GM23338 (cell line): ENCODE measurements at regions not wholly inside any gene's neighbourhood (a gene's known extent, or its start where the extent isn't known, plus 50 kb on each side); places are given as distances from the start of the nearest gene placed in this dataset.

ENCODE experiments used
- ATAC-seq: fragments of 200-7000 bp; cut with Tn5 transposase; 3 replicates; pipeline ENCODE4 v1.9.1; 2020
- DNase-seq: peaks from one replicate; pipeline ENCODE4 v3.0.0-alpha.2; 2015; ENCODE audit warnings: low spot score
- H2AFZ ChIP-seq: fragments of 200-600 bp; sonication (generic); 2 replicates; pipeline ENCODE4 v1.8.0; 2016; ENCODE audit warnings: antibody characterized with exemption, mild to moderate bottlenecking, moderate library complexity
- H3F3A ChIP-seq: fragments of 200-600 bp; sonication (generic); replicated peaks from 2 replicates; pipeline ENCODE4 v1.8.0; 2017; ENCODE audit warnings: antibody characterized with exemption, mixed run types, low read depth
- H3K27ac ChIP-seq: fragments of 200-600 bp; sonication (generic); 2 replicates; pipeline ENCODE4 v1.6.1; 2016; ENCODE audit warnings: low read depth
- H3K27me3 ChIP-seq: fragments of 200-600 bp; sonication (generic); 2 replicates; pipeline ENCODE4 v1.8.0; 2016; ENCODE audit warnings: mild to moderate bottlenecking, mixed run types, moderate library complexity; ENCODE audit not compliant: insufficient read depth
- H3K36me3 ChIP-seq: fragments of 200-600 bp; sonication (generic); 2 replicates; pipeline ENCODE4 v1.8.0; 2016; ENCODE audit warnings: mild to moderate bottlenecking; ENCODE audit not compliant: insufficient read depth
- H3K4me1 ChIP-seq: fragments of 200-600 bp; sonication (generic); 2 replicates; pipeline ENCODE4 v1.8.0; 2016; ENCODE audit warnings: mild to moderate bottlenecking, moderate library complexity; ENCODE audit not compliant: insufficient read depth
- H3K4me2 ChIP-seq: fragments of 200-600 bp; sonication (generic); 2 replicates; pipeline ENCODE4 v1.7.1; 2017; ENCODE audit warnings: mixed run types
- H3K4me3 ChIP-seq: fragments of 200-600 bp; sonication (generic); 2 replicates; pipeline ENCODE4 v1.6.1; 2016; ENCODE audit warnings: mixed run types
- H3K79me2 ChIP-seq: fragments of 200-600 bp; sonication (generic); replicated peaks from 2 replicates; pipeline ENCODE4 v1.8.0; 2017; ENCODE audit warnings: mild to moderate bottlenecking; ENCODE audit not compliant: insufficient read depth
- H3K9me2 ChIP-seq: fragments of 200-600 bp; sonication (generic); 2 replicates; pipeline ENCODE4 v1.8.0; 2017; ENCODE audit not compliant: insufficient read depth
- H4K20me1 ChIP-seq: fragments of 200-600 bp; sonication (generic); replicated peaks from 2 replicates; pipeline ENCODE4 v1.8.0; 2017; ENCODE audit warnings: mild to moderate bottlenecking; ENCODE audit not compliant: insufficient read depth
- H3K27ac Mint-ChIP-seq: 2 replicates; pipeline ENCODE4 v1.8.0; 2020; ENCODE audit warnings: inconsistent platforms, mild to moderate bottlenecking, moderate library complexity, mixed read lengths
- H3K27me3 Mint-ChIP-seq: 3 replicates; pipeline ENCODE4 v1.8.0; 2022; ENCODE audit warnings: low read depth, mild to moderate bottlenecking, moderate library complexity, mixed read lengths, inconsistent platforms; ENCODE audit not compliant: insufficient read depth, poor library complexity
- H3K36me3 Mint-ChIP-seq: 3 replicates; pipeline ENCODE4 v1.8.0; 2021; ENCODE audit warnings: low read depth, mild to moderate bottlenecking, inconsistent platforms, moderate library complexity, mixed read lengths
- H3K4me1 Mint-ChIP-seq: 3 replicates; pipeline ENCODE4 v1.8.0; 2020; ENCODE audit warnings: mild to moderate bottlenecking, inconsistent platforms, mixed read lengths
- H3K4me3 Mint-ChIP-seq: 3 replicates; pipeline ENCODE4 v1.8.0; 2021; ENCODE audit warnings: moderate library complexity, mild to moderate bottlenecking, inconsistent platforms, mixed read lengths
- H3K9me3 Mint-ChIP-seq: 3 replicates; pipeline ENCODE4 v1.8.0; 2020; ENCODE audit warnings: moderate library complexity, mild to moderate bottlenecking, inconsistent platforms, mixed read lengths
- ETS1 ChIP-seq: IDR thresholded peaks from 2 replicates; pipeline ENCODE4 v1.6.1; 2016; ENCODE audit warnings: antibody characterized with exemption
- REST ChIP-seq: IDR thresholded peaks from one replicate; pipeline ENCODE4 v1.6.1; 2018; ENCODE audit warnings: antibody characterized with exemption; ENCODE audit not compliant: unreplicated experiment
- STAT1 ChIP-seq: IDR thresholded peaks from one replicate; pipeline ENCODE4 v1.6.1; 2016; ENCODE audit warnings: antibody characterized with exemption; ENCODE audit not compliant: unreplicated experiment
- ZNF331 ChIP-seq: fragments of 250-450 bp; sonication (Bioruptor Pico); IDR thresholded peaks from 2 replicates; pipeline ENCODE4 v1.5.0; 2020; ENCODE audit warnings: low read depth, mild to moderate bottlenecking, moderate library complexity
- ZNF462 ChIP-seq: fragments of 250-450 bp; sonication (Bioruptor Pico); IDR thresholded peaks from 2 replicates; pipeline ENCODE4 v1.5.0; 2020; ENCODE audit warnings: mild to moderate bottlenecking, moderate library complexity

GRCh38 chr4:141387299-141387698 lies 166.6 kb downstream of the ZNF330 start:
- Histone ChIP-seq H3K4me3 (no peak overlapping the region), H3K9me2 (no peaks in the 10 kb centered on the region), H3K4me1 (no peaks in the 10 kb centered on the region), H3K36me3 (no peaks in the 10 kb centered on the region), H3K27me3 (no peaks in the 10 kb centered on the region), H3K79me2 (no peaks in the 10 kb centered on the region), H4K20me1 (no peaks in the 10 kb centered on the region), H3F3A (no peaks in the 10 kb centered on the region), H3K27ac (no peak overlapping the region), H2AFZ (no peak overlapping the region), H3K4me2 (no peak overlapping the region)
- no peaks in the 10 kb centered on the region for H3K27me3 Mint-ChIP-seq
- no peak overlapping the region for H3K27ac Mint-ChIP-seq
- no peaks in the 10 kb centered on the region for H3K4me1 Mint-ChIP-seq
- no peak for DNase-seq
- ATAC-seq, result no peak
- no peak overlapping the region for H3K4me3 Mint-ChIP-seq
- no peaks in the 10 kb centered on the region for H3K36me3 Mint-ChIP-seq
- TF ChIP-seq ETS1, result no peak
- no peak for TF ChIP-seq REST
- no peak for TF ChIP-seq STAT1
- TF ChIP-seq ZNF331 (CRISPR knock-in tag), result no peak
- TF ChIP-seq ZNF462, result no peak
- H3K9me3 Mint-ChIP-seq, result peaks cover 4% of the 10 kb centered on the region
